BLaER1 treated with 17β-estradiol and CSF1 and Interleukin-3, amounts not matched to agents 10 nM and 100 nM (cell line): ENCODE measurements at regions not wholly inside any gene's neighbourhood (a gene's known extent, or its start where the extent isn't known, plus 50 kb on each side); places are given as distances from the start of the nearest gene placed in this dataset.
A peak's percentile ranks its signal among the peaks of the same experiment; 100 is the strongest.

Experiments used
- H3K27ac ChIP-seq, 11 experiments: shearing (Covaris generic); formaldehyde crosslinking; 2 replicates each; pipeline ENCODE4 v1.8.1; 2022
- H3K27me3 ChIP-seq, 11 experiments: shearing (Covaris generic); formaldehyde crosslinking; 2 replicates each; pipeline ENCODE4 v1.8.1; 2022
- H3K36me3 ChIP-seq, 11 experiments: shearing (Covaris generic); formaldehyde crosslinking; 2 replicates each; pipeline ENCODE4 v1.8.1; 2022
- H3K4me1 ChIP-seq, 10 experiments: shearing (Covaris generic); formaldehyde crosslinking; 2 replicates each; pipeline ENCODE4 v1.8.1; 2022
- H3K4me2 ChIP-seq, 11 experiments: shearing (Covaris generic); formaldehyde crosslinking; 2 replicates each; pipeline ENCODE4 v1.8.1; 2022
- H3K4me3 ChIP-seq, 10 experiments: shearing (Covaris generic); formaldehyde crosslinking; 2 replicates each; pipeline ENCODE4 v1.8.1; 2022
- H3K9ac ChIP-seq, 11 experiments: shearing (Covaris generic); formaldehyde crosslinking; 2 replicates each; pipeline ENCODE4 v1.8.1; 2022
- H3K9me3 ChIP-seq, 11 experiments: shearing (Covaris generic); formaldehyde crosslinking; replicated peaks in 1 of 11; 2 replicates each; pipeline ENCODE4 v1.8.1; 2022
- H4K20me1 ChIP-seq, 11 experiments: shearing (Covaris generic); formaldehyde crosslinking; 2 replicates each; pipeline ENCODE4 v1.8.1; 2022
- Cebpa-rat ChIP-seq, 11 experiments: shearing (Covaris generic); IDR thresholded peaks; 2 replicates each; pipeline ENCODE4 v1.8.1; 2022

GRCh38 chr1:38743184-38743583 lies 116.4 kb downstream of the RRAGC start:
- no peak overlapping the region for H3K4me3 ChIP-seq
- H3K36me3 ChIP-seq = no peaks in the 10 kb centered on the region
- H3K27me3 ChIP-seq = no peaks in the 10 kb centered on the region
- no peak overlapping the region for H3K9ac ChIP-seq
- no peak overlapping the region for H3K4me2 ChIP-seq
- TF ChIP-seq Cebpa-rat (IDR thresholded peaks at IDR 0.05) = no peak
- H3K27ac ChIP-seq = no peak overlapping the region
- peaks cover 0 to 2% (median 0%) of the 10 kb centered on the region in 11 experiments; a peak in 1 of 22 replicates for H3K9me3 ChIP-seq
- peaks cover 0 to 11% (median 0%) of the 10 kb centered on the region in 10 experiments; a peak in 3 of 20 replicates for H3K4me1 ChIP-seq
- no peaks in the 10 kb centered on the region for H4K20me1 ChIP-seq

- Histone ChIP-seq H3K4me1 (peaks cover 0 to 6% (median 0%) of the 10 kb centered on the region in 10 experiments; a peak in 4 of 20 replicates), H3K9me3 (no peaks in the 10 kb centered on the region), H3K27me3 (no peaks in the 10 kb centered on the region), H3K4me3 (no peak overlapping the region), H4K20me1 (no peaks in the 10 kb centered on the region), H3K4me2 (no peak overlapping the region), H3K36me3 (no peaks in the 10 kb centered on the region), H3K9ac (no peak overlapping the region), H3K27ac (no peak overlapping the region)
- no peak for TF ChIP-seq Cebpa-rat (IDR thresholded peaks at IDR 0.05)
Measured at GRCh38 chr1:38741341-38741740, 118.2 kb downstream of the RRAGC start.

GRCh38 chr1:38740487-38740886 lies 119.1 kb downstream of the RRAGC start:
- Histone ChIP-seq H3K9me3 (no peaks in the 10 kb centered on the region), H3K27me3 (no peaks in the 10 kb centered on the region), H3K4me1 (peaks cover 0 to 6% (median 5%) of the 10 kb centered on the region in 10 experiments; a peak in 6 of 20 replicates), H3K27ac (no peak overlapping the region), H4K20me1 (no peaks in the 10 kb centered on the region), H3K4me2 (no peak overlapping the region), H3K36me3 (no peaks in the 10 kb centered on the region), H3K9ac (no peak overlapping the region), H3K4me3 (no peak overlapping the region)
- TF ChIP-seq Cebpa-rat (IDR thresholded peaks at IDR 0.05) = no peak

- H3K9ac ChIP-seq = no peak overlapping the region
- no peak overlapping the region for H3K4me3 ChIP-seq
- H3K4me2 ChIP-seq = no peak overlapping the region
- peaks cover 0 to 9% (median 5%) of the 10 kb centered on the region in 10 experiments; a peak in 6 of 20 replicates for H3K4me1 ChIP-seq
- no peak overlapping the region for H3K27ac ChIP-seq
- no peaks in the 10 kb centered on the region for H3K27me3 ChIP-seq
- TF ChIP-seq Cebpa-rat (IDR thresholded peaks at IDR 0.05) = no peak
- peaks cover 0 to 7% (median 0%) of the 10 kb centered on the region in 11 experiments; a peak in 1 of 22 replicates for H3K9me3 ChIP-seq
- H3K36me3 ChIP-seq = no peaks in the 10 kb centered on the region
- H4K20me1 ChIP-seq = no peaks in the 10 kb centered on the region
Measured at GRCh38 chr1:38738207-38738606, 121.4 kb downstream of the RRAGC start.

GRCh38 chr1:38736399-38736798 lies 123.2 kb downstream of the RRAGC start:
- Histone ChIP-seq H4K20me1 (no peaks in the 10 kb centered on the region), H3K4me3 (no peak overlapping the region), H3K4me1 (peaks cover 0 to 9% (median 0%) of the 10 kb centered on the region in 10 experiments; a peak in 3 of 20 replicates), H3K36me3 (no peaks in the 10 kb centered on the region), H3K9ac (no peak overlapping the region), H3K27me3 (no peaks in the 10 kb centered on the region), H3K4me2 (peak overlapping the region in 2 of 11 experiments; percentile 17 to 44; a peak in 1 of 22 replicates), H3K27ac (no peak overlapping the region), H3K9me3 (peaks cover 0 to 7% (median 0%) of the 10 kb centered on the region in 11 experiments; a peak in 1 of 22 replicates)
- no peak for TF ChIP-seq Cebpa-rat (IDR thresholded peaks at IDR 0.05)

- TF ChIP-seq Cebpa-rat (IDR thresholded peaks at IDR 0.05) = no peak
- Histone ChIP-seq H3K9me3 (peaks cover 0 to 7% (median 0%) of the 10 kb centered on the region in 11 experiments; a peak in 1 of 22 replicates), H4K20me1 (no peaks in the 10 kb centered on the region), H3K36me3 (no peaks in the 10 kb centered on the region), H3K27ac (no peak overlapping the region), H3K4me2 (peak overlapping the region in 3 of 11 experiments; percentile 17 to 44 (median 32); a peak in 4 of 22 replicates), H3K27me3 (no peaks in the 10 kb centered on the region), H3K4me1 (peaks cover 0 to 9% (median 0%) of the 10 kb centered on the region in 10 experiments; a peak in 3 of 20 replicates), H3K4me3 (no peak overlapping the region), H3K9ac (no peak overlapping the region)
Measured at GRCh38 chr1:38735651-38736161, 123.9 kb downstream of the RRAGC start.

GRCh38 chr1:38733761-38734160 lies 125.8 kb downstream of the RRAGC start:
- Histone ChIP-seq H3K9me3 (peaks cover 0 to 7% (median 0%) of the 10 kb centered on the region in 11 experiments; a peak in 1 of 22 replicates), H3K27ac (no peak overlapping the region), H3K27me3 (no peaks in the 10 kb centered on the region), H4K20me1 (no peaks in the 10 kb centered on the region), H3K4me1 (peaks cover 0 to 12% (median 9%) of the 10 kb centered on the region in 10 experiments; a peak in 18 of 20 replicates), H3K4me2 (no peak overlapping the region), H3K4me3 (no peak overlapping the region), H3K36me3 (no peaks in the 10 kb centered on the region), H3K9ac (no peak overlapping the region)
- TF ChIP-seq Cebpa-rat (IDR thresholded peaks at IDR 0.05) = no peak

GRCh38 chr1:38730511-38731397 lies 128.8 kb downstream of the RRAGC start:
- Histone ChIP-seq H3K9ac (no peak overlapping the region), H3K27ac (no peak overlapping the region), H3K27me3 (no peaks in the 10 kb centered on the region), H3K4me1 (peaks cover 10 to 24% (median 22%) of the 10 kb centered on the region in 10 experiments), H4K20me1 (no peaks in the 10 kb centered on the region), H3K36me3 (no peaks in the 10 kb centered on the region), H3K4me2 (no peak overlapping the region), H3K9me3 (peaks cover 0 to 12% (median 2%) of the 10 kb centered on the region in 11 experiments; a peak in 4 of 22 replicates), H3K4me3 (no peak overlapping the region)
- no peak for TF ChIP-seq Cebpa-rat (IDR thresholded peaks at IDR 0.05)

GRCh38 chr1:38728585-38728908 lies 131.0 kb downstream of the RRAGC start:
- Histone ChIP-seq H3K9me3 (peaks cover 0 to 11% (median 5%) of the 10 kb centered on the region in 11 experiments; a peak in 4 of 22 replicates), H3K27me3 (no peaks in the 10 kb centered on the region), H3K4me2 (peak overlapping the region; percentile 60 to 81 (median 74)), H3K4me1 (peaks cover 10 to 24% (median 21%) of the 10 kb centered on the region in 10 experiments), H3K27ac (peak overlapping the region in 4 of 11 experiments; percentile 14 to 55 (median 36); a peak in 4 of 22 replicates), H4K20me1 (no peaks in the 10 kb centered on the region), H3K4me3 (no peak overlapping the region), H3K9ac (peak overlapping the region in 6 of 11 experiments; percentile 10 to 32 (median 20); a peak in 3 of 22 replicates), H3K36me3 (no peaks in the 10 kb centered on the region)
- no peak for TF ChIP-seq Cebpa-rat (IDR thresholded peaks at IDR 0.05)
